Neural cell (in vitro differentiated cells): ENCODE measurements at regions not wholly inside any gene's neighbourhood (a gene's known extent, or its start where the extent isn't known, plus 50 kb on each side); places are given as distances from the start of the nearest gene placed in this dataset.

ENCODE experiments used
- CTCF ChIP-seq: fragments of 450-650 bp; IDR thresholded peaks from 2 replicates; pipeline ENCODE4 v1.5.1; 2014; ENCODE audit warnings: antibody characterized with exemption, mild to moderate bottlenecking, moderate library complexity; ENCODE audit not compliant: poor library complexity, severe bottlenecking
- TAF1 ChIP-seq: IDR thresholded peaks from 2 replicates; pipeline ENCODE4 v1.6.1; 2012; ENCODE audit warnings: low read depth

DNA sequence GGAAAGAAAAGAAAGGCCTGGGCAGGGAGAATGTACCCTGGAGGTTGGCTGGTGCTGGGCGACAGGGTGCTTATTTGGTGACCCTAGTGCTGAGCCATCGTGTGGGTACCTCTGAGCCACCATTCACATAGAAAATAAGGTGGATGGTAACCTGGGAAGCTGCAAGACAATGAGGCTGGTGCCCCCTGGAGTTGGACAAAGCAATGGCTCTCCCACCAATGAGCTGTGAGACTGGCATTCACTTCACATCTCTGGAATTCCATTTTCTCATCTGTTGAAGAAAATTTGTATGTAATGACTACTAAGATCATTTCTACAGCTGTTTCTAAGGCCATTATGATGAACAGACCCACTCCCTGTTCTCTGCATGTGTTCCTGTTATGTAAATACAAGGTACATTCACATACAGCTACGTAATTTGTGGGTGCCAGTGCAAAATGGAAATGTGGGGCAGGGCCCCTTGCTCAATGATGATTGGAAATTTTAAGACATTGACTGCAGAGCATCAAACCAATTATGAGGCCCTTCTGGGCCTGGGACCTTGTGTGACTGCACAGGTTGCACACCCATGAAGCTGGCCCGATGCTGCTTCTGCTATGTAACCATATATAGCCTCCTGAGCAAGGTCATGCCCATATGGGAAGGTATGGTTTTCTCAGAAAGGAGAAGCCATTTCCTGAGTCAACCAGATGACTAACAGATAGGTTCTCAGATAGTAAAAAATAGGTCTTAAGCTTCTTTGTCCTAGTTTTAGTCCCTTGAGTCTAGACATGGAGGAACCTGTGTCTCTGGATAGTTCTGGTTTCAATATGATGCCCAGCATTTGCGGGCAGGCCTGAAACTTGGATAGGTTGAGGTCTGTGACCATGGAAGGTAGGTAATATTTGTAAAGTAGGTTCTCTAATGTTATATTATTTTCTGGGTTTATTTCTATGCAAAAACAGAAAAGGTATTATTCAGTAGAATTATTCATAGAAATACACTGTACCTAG lies 63.4 kb upstream of the IGF1 start:
- TF ChIP-seq CTCF (peak; percentile 13), TAF1 (no peak)
